ENCODE measurements at regions not wholly inside any gene's neighbourhood (a gene's known extent, or its start where the extent isn't known, plus 50 kb on each side); places are given as distances from the start of the nearest gene placed in this dataset.

GRCh38 chr7:142331941-142332340, 74.1 kb upstream of the PRSS58 start:
- DNase-seq (ENCODE audit: low spot score): no peak

GRCh38 chr7:142329062-142329790, 71.4 kb upstream of the PRSS58 start:
- no peak for DNase-seq (ENCODE audit: low spot score)

DNA sequence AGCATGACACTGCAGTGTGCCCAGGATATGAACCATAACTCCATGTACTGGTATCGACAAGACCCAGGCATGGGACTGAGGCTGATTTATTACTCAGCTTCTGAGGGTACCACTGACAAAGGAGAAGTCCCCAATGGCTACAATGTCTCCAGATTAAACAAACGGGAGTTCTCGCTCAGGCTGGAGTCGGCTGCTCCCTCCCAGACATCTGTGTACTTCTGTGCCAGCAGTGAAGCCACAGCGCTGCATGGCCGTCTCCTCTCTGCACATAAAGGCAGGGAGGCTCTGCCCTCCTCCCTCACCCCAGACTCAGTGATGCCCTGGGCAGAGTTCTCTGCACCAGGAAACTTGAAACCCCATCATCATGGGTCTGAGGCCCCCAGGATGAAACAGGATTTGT, 70.7 kb upstream of the PRSS58 start:
- no peak for DNase-seq (ENCODE audit: low spot score)

- DNase-seq (ENCODE audit: low spot score): no peak
These were observed 70.0 kb upstream of the PRSS58 start for GRCh38 chr7:142327628-142328405.

GRCh38 chr7:142323706-142324105, 65.8 kb upstream of the PRSS58 start:
- peak; percentile 31 for DNase-seq (ENCODE audit: low spot score)

DNA sequence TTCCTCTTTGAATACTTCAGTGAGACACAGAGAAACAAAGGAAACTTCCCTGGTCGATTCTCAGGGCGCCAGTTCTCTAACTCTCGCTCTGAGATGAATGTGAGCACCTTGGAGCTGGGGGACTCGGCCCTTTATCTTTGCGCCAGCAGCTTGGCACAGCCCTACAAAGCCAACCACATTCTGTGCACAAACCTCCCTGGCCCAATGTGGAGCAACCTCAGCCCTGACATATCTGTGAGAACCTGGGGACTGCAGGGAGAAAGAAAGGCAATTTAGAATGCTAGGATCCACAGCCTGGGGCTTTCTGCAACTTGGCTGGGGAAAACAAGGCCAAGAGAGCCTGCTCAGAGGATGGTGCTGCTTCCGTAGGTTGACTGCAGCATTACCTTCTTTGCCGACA, 63.5 kb upstream of the PRSS58 start:
- no peak for DNase-seq (ENCODE audit: low spot score)

GRCh38 chr7:142320883-142321282, 63.0 kb upstream of the PRSS58 start:
- no peak for DNase-seq (ENCODE audit: low spot score)

DNA sequence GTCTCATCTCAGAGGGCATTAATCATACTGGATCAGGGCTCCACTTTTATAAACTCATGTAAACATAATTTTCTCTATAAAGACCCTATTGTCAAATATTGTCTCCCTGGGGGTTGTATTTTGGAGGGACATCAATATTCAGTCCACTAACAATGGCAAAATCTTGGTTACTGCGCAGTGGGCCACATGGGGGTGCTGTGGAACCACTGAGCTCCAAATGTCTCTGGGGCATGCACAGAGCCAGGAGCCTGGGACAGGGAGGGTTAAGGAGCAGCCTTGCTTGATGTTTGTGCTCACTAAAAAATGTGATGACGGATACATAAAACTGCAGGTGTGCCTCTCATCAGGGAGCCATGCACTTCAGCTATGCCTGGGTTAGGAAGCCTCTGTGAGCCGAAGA, 62.1 kb upstream of the PRSS58 start:
- DNase-seq (ENCODE audit: low spot score): peak; percentile 31

GRCh38 chr7:142314281-142314680, 56.4 kb upstream of the PRSS58 start:
- DNase-seq (ENCODE audit: low spot score): no peak

DNA sequence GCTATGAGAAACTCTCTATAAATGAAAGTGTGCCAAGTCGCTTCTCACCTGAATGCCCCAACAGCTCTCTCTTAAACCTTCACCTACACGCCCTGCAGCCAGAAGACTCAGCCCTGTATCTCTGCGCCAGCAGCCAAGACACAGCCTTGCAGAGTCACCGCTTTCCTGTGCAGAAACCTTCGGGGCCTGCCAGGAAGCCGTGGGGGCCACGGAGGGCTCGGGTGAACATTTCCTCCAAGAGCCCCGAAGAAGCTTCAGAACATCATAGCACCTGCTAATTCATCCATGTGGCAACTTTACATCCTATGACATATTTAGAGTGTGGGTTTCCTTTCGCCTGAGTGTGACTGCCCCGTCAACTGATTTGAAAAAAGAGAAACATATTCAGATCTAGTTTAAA, 55.7 kb upstream of the PRSS58 start:
- no peak for DNase-seq (ENCODE audit: low spot score)

DNA sequence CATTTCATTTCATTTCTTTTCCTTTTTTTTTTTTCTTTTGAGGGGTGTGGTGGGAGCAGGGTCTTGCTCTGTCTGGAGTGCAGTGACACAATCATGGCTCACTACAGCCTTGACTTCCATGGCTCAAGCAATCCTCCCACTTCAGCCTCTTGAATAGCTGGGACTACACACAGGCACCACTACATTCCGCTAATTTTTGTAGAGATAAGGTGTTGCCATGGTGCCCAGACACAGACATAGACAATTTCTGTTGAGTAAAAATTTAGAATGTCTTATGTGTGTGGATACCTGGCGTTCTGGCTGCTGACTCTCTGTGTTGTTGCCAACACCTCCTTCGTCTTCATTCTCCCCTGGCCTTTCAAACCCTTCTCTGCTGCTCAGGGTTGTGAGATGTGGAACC, 54.0 kb upstream of the PRSS58 start:
- DNase-seq (ENCODE audit: low spot score): no peak

DNA sequence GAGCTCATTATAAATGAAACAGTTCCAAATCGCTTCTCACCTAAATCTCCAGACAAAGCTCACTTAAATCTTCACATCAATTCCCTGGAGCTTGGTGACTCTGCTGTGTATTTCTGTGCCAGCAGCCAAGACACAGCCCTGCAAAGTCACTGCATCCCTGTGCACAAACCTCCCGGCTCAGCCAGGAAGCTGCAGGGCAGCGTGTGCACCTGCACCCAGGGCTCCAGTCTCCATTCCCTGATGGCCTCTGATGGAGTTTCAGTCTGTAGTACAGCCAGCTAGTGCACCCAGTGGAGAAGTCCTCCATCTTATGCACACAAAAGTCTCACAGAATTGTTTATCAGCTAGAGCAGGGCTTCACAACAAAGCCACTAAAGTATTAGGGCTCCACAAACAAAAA, 51.1 kb upstream of the PRSS58 start:
- no peak for DNase-seq (ENCODE audit: low spot score)

DNA sequence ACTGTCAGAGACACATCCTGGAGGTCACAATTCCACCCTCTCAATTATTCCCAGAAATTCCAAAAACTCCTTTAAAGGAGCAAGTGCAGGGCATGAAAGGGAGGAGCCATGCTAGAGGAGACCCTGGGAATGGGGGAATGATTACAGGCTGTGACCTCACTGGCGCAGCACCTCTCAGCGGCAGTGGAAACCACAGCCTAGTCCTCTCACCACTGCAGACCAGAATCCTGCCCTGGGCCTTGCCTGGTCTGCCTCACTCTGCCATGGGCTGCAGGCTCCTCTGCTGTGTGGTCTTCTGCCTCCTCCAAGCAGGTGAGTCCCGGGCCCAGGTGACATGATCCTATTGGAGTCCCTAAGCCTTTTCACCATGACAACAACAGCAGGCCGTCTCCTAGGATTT, 50.5 kb upstream of the PRSS58 start:
- no peak for DNase-seq (ENCODE audit: low spot score)

All from CD4-positive, alpha-beta T cell treated with Interleukin-15 for 4 hours (primary cell).